ENCODE measurements at regions not wholly inside any gene's neighbourhood (a gene's known extent, or its start where the extent isn't known, plus 50 kb on each side); places are given as distances from the start of the nearest gene placed in this dataset.
"Not testable (repeated sequence)": the region's sequence is repeated elsewhere in the genome, so short reads cannot be mapped to it uniquely, and the experiment has no call there.

DNA sequence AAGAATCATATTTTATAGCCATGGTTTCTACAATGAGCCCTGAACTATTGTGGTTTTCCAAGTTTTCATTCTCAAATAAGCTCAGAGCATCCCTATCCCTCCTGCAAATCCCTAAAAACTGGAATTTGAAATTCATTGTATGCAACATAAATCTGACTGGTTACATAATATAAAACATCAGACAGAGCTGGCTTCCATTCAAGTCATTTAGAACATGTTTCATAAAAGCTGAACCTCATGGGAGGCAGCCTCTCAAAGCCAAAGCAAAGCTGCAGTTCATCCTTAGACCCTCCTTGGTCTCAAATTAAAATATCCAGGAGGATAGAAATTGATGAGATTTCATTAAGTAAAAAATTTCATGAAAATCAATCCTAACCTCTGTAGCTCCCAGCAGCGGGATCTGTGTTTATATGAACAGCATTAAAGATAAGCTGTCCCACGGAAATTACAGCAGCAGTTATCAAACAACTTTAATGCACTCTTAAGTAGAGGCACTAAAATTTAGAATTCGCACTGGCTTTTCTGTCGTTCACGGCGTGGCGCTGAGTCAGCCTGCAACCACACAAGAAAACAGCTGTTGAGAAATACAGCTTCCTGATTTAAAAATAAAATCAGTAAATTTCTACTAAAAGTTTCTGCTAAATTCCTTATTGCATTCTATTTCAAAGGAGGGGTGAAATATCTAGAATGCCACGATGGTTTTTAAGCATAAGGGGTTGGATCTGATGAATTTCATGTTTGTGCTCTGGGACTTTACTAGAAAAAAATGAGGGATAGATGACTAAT is 99.9 kb upstream of the TIAM1 start:
- DNase-seq (peak; percentile 68), ATAC-seq (ENCODE audit: poor library complexity) (peak; percentile 61)
- intact Hi-C loops (cut with DNase I) = no loop called here

- intact Hi-C loops (cut with DNase I) = no loop called here
- DNase-seq (no peak), ATAC-seq (ENCODE audit: poor library complexity) (no peak)
These were observed 98.3 kb upstream of the TIAM1 start for GRCh38 chr21:31442339-31442738.

DNA sequence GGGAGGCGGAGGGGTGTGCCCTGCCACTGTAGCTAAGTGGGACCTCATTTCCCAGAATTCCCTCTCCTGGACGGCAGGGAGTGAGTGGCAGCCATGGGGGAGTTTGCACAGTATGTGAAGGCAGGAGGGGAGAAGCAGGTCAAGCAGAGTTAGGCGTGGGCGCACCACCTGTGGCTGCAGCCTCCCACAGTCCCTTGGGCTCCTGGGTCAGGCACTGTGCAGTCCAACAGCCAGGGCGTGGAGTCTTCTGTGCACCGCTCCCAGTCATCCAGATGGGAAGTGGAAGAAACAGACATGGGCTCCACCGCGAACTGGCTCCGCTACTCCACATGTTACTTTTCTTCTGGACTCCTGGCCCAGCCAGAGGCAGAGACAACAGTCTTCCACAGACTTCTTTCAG is 85.4 kb upstream of the TIAM1 start:
- DNase-seq (no peak), ATAC-seq (ENCODE audit: poor library complexity) (peak; percentile 18)
- intact Hi-C loops (cut with DNase I) = no loop called here

DNA sequence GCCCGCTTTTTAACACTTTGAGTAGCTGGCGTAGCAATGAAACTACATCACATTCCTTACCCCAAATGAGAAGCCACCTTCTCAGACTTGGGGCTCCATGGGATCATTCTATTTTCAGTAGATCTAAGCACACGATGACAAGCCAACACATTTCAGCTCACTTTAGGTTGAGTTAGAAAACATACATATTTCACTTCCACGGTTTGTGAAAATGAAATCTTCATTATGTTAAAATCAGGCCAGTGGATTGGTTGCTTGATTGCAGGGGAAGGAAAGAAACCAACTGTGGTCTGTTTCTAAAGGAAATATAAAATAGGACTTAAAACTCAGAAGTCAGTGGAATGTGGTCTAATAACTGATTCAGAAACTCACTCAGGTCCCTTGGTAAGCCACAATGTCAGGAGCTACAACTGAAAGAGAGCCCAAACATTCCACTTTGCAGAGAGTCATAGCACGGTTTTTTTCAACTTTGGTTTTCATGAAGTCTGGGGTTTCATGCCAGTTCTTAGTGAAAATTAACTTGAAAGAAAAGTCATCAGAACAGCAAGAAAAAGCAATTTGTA is 82.3 kb upstream of the TIAM1 start:
- intact Hi-C loops (cut with DNase I) = no loop called here
- no peak for DNase-seq
- ATAC-seq (ENCODE audit: poor library complexity) = no peak

DNA sequence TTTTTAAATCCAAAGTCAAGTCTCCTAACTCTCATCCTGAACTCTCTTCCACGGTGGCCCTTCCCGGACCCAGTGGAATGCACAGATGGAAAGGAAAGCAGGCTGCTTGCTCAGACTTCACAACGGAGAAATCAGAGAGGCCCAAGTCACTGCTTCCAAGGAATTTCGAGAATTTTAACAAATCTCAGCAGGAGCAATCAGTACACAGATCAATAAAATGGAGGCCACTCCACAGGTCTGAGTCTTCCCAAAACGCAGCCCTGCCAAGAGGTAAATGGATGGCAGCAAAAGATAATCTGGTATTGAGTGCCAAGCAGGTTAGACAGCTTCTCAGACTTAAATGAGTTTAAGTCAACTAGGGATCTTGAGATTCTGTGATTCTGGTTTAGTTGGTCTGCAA is 81.1 kb upstream of the TIAM1 start:
- no peak for DNase-seq
- no peak for ATAC-seq (ENCODE audit: poor library complexity)
- intact Hi-C loops (cut with DNase I) = no loop called here

- ATAC-seq (ENCODE audit: poor library complexity) (no peak), DNase-seq (no peak)
- intact Hi-C loops (cut with DNase I) = no loop called here
These were observed 80.0 kb upstream of the TIAM1 start for GRCh38 chr21:31424058-31424457.

GRCh38 chr21:31420988-31421387 is 76.9 kb upstream of the TIAM1 start:
- no peak for ATAC-seq (ENCODE audit: poor library complexity)
- intact Hi-C loops (cut with DNase I) = no loop called here
- no peak for DNase-seq

GRCh38 chr21:31420354-31420753 is 76.3 kb upstream of the TIAM1 start:
- intact Hi-C loops (cut with DNase I) = no loop called here
- ATAC-seq (ENCODE audit: poor library complexity) = no peak

DNA sequence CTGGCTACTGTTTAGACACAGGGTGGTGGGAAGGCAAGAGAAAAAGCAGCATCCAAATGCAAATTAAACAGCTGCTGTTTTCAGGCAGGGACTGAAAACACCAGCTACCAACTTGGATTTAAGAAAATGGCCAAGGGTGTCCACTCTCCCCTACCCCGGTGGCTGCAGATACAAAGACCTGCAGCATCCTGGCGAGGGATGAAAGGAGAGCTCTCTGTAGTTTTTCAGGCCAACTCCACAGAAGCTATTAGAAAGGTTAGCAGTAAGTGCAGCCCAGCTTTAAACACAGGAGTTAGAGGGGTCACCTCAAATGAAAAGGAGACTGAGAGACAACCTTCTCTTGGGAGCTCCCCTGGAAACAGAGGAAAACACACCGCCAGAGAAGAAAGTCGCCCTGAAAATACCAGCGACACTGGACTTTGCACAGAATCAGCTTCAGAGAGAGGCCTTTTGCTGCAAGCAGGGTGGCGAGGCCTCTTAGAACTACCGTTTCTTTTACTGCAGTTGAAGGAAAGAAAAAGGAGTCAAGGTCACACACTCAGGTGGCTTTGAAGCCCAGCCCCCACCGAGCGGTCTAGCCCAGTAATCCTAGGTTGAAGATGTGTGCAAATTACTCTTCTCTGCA is 74.4 kb upstream of the TIAM1 start:
- no peak for DNase-seq
- no peak for ATAC-seq (ENCODE audit: poor library complexity)
- intact Hi-C loops (cut with DNase I) = no loop called here

More at GRCh38 chr21:31420354-31420753, 76.3 kb upstream of the TIAM1 start:
- no peak for DNase-seq

- DNase-seq; intact Hi-C loops (cut with DNase I); ATAC-seq (ENCODE audit: poor library complexity): not testable (repeated sequence)
These were observed 73.2 kb upstream of the TIAM1 start for GRCh38 chr21:31417214-31417613.

GRCh38 chr21:31416465-31416864 is 72.4 kb upstream of the TIAM1 start:
- intact Hi-C loops (cut with DNase I) = no loop called here
- peak; percentile 34 for ATAC-seq (ENCODE audit: poor library complexity)
- no peak for DNase-seq

GRCh38 chr21:31414263-31415000 is 70.4 kb upstream of the TIAM1 start:
- no peak for DNase-seq
- intact Hi-C loops (cut with DNase I) = no loop called here
- peak; percentile 34 for ATAC-seq (ENCODE audit: poor library complexity)

- intact Hi-C loops (cut with DNase I) = no loop called here
- ATAC-seq (ENCODE audit: poor library complexity) = peak; percentile 26
These were observed 69.6 kb upstream of the TIAM1 start for GRCh38 chr21:31413698-31414097.

GRCh38 chr21:31410499-31411131 is 66.6 kb upstream of the TIAM1 start:
- intact Hi-C loops (cut with DNase I) = no loop called here
- DNase-seq (no peak), ATAC-seq (ENCODE audit: poor library complexity) (no peak)

More at GRCh38 chr21:31413698-31414097, 69.6 kb upstream of the TIAM1 start:
- no peak for DNase-seq

DNA sequence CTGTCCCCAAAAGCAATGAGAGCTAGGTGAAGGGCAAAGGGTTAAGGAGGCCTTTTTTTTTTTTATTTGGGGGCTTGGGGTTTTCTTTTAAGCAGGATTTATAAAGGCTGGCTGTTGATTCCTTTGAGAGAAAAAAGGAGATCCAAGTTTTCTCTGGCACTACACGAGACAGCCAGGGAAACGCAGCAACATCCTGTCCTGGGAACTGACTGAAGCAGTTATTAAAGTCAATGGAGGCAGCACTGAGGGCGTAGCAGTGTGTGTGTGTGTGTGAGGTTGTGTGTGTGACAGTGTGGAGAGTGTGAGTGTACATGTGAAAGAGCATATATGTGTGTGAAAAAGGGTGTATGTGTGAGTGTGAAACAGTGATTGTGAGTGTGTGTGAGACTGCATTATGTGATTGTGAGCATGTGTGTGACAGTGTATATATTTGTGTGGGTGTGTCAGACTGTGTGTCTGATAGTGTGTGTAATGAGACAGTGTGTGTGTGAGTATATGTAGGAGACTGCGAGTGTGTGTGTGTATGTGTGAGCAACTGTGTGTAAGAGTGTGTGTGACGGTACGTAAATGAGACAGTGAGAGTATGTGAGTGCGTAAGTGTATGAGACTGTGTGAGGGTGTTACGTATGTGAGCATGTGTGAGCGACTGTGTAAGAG is 65.9 kb upstream of the TIAM1 start:
- ATAC-seq (ENCODE audit: poor library complexity) = peak; percentile 63

GRCh38 chr21:31408301-31409088 is 64.4 kb upstream of the TIAM1 start:
- intact Hi-C loops (cut with DNase I) = no loop called here
- ATAC-seq (ENCODE audit: poor library complexity) (peak; percentile 73), DNase-seq (no peak)

More for the DNA sequence above, 65.9 kb upstream of the TIAM1 start:
- DNase-seq = no peak
- intact Hi-C loops (cut with DNase I) = no loop called here

DNA sequence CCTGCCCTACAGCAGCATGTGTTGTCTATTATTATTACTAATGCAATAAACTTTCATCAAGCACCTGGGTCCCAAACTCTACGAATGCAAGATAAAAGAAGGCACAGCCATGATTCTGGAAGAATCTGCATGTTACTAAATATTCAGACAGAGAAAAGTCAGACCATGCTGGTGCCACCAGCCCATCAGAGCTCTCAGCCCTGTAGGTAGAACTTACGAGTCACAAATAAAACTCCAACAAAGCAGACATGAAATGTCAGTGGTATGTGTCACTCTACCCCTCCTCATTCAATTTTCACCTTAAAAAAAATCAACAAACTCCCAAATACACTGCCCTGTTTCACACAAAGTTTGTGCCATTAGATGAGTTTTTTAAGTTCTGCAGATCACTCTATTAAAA is 62.4 kb upstream of the TIAM1 start:
- DNase-seq (no peak), ATAC-seq (ENCODE audit: poor library complexity) (no peak)
- intact Hi-C loops (cut with DNase I) = no loop called here

DNA sequence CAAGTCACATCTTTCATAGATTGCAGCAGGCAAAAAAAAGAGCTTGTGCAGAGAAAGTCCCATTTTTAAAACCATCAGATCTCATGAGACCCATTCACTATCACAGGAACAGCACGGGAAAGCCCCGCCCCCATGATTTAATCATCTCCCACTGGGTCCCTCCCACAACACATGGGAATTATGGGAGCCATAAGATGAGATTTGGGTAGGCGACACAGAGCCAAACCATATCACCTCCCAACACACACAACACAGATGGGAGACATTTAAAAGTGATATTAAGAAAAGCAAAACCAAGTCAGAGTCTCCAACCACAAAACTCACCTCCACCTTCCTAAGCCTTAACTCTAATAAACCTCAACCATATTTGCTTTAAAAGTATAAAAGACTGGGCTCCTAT is 61.5 kb upstream of the TIAM1 start:
- ATAC-seq (ENCODE audit: poor library complexity) = no peak
- no peak for DNase-seq
- intact Hi-C loops (cut with DNase I) = no loop called here

Measured in Right ventricle myocardium superior (tissue), 1 donor.